Parathyroid adenoma (tissue), 2 donors: ENCODE measurements at regions not wholly inside any gene's neighbourhood (a gene's known extent, or its start where the extent isn't known, plus 50 kb on each side); places are given as distances from the start of the nearest gene placed in this dataset.

Experiments
- H2AFZ ChIP-seq: fragments of 300-600 bp; sonication (generic); one replicate; pipeline ENCODE4 v1.7.0; 2017; ENCODE audit warnings: antibody characterized with exemption, mild to moderate bottlenecking
- H3K27ac ChIP-seq: fragments of 300-600 bp; sonication (generic); one replicate; pipeline ENCODE4 v1.7.0; 2017
- H3K27me3 ChIP-seq: fragments of 300-600 bp; sonication (generic); one replicate; pipeline ENCODE4 v1.7.0; 2017; ENCODE audit warnings: low read length; ENCODE audit not compliant: control insufficient read depth, insufficient read depth
- H3K36me3 ChIP-seq: fragments of 300-600 bp; sonication (generic); one replicate; pipeline ENCODE4 v1.7.0; 2017; ENCODE audit warnings: low read length; ENCODE audit not compliant: control insufficient read depth, insufficient read depth
- H3K4me1 ChIP-seq: fragments of 300-600 bp; sonication (generic); one replicate; pipeline ENCODE4 v1.7.0; 2017; ENCODE audit warnings: control low read depth
- H3K4me2 ChIP-seq: fragments of 300-600 bp; sonication (generic); one replicate; pipeline ENCODE4 v1.7.0; 2017; ENCODE audit warnings: low read length
- H3K4me3 ChIP-seq: fragments of 300-600 bp; sonication (generic); one replicate; pipeline ENCODE4 v1.7.0; 2017; ENCODE audit warnings: low read depth, low read length
- H3K79me2 ChIP-seq: fragments of 300-600 bp; sonication (generic); one replicate; pipeline ENCODE4 v1.7.0; 2017; ENCODE audit warnings: control low read depth
- H3K9ac ChIP-seq: fragments of 300-600 bp; sonication (generic); one replicate; pipeline ENCODE4 v1.7.0; 2017; ENCODE audit warnings: mild to moderate bottlenecking
- H3K9me3 ChIP-seq: fragments of 300-600 bp; sonication (generic); one replicate; pipeline ENCODE4 v1.7.0; 2017; ENCODE audit warnings: low read length; ENCODE audit not compliant: control insufficient read depth
- CTCF ChIP-seq: fragments of 300-600 bp; sonication (generic); IDR thresholded peaks from one replicate; pipeline ENCODE4 v1.7.0; 2017; ENCODE audit warnings: antibody characterized with exemption, mild to moderate bottlenecking
- donor health status: primary hyperparathyroidism.

GRCh38 chr16:76976101-76976500 is 214.9 kb upstream of the MON1B start:
- Histone ChIP-seq H2AFZ (no peak overlapping the region), H3K9ac (no peak overlapping the region), H3K27ac (no peak overlapping the region), H3K27me3 (no peaks in the 10 kb centered on the region), H3K4me1 (no peaks in the 10 kb centered on the region), H3K4me2 (no peak overlapping the region), H3K4me3 (no peak overlapping the region), H3K9me3 (no peaks in the 10 kb centered on the region), H3K79me2 (no peaks in the 10 kb centered on the region), H3K36me3 (no peaks in the 10 kb centered on the region)
- TF ChIP-seq CTCF = no peak

- H3K36me3 ChIP-seq = no peaks in the 10 kb centered on the region
- no peaks in the 10 kb centered on the region for H3K27me3 ChIP-seq
- no peak for TF ChIP-seq CTCF
- no peaks in the 10 kb centered on the region for H3K79me2 ChIP-seq
- H3K4me1 ChIP-seq = no peaks in the 10 kb centered on the region
- H3K4me3 ChIP-seq = no peak overlapping the region
- H2AFZ ChIP-seq = no peak overlapping the region
- H3K4me2 ChIP-seq = no peak overlapping the region
- no peak overlapping the region for H3K9ac ChIP-seq
- H3K27ac ChIP-seq = no peak overlapping the region
- no peaks in the 10 kb centered on the region for H3K9me3 ChIP-seq
Measured at GRCh38 chr16:76976756-76977155, 214.2 kb upstream of the MON1B start.

GRCh38 chr16:76984196-76984595 is 206.8 kb upstream of the MON1B start:
- Histone ChIP-seq H2AFZ (no peak overlapping the region), H3K36me3 (no peaks in the 10 kb centered on the region), H3K27ac (no peak overlapping the region), H3K4me2 (no peak overlapping the region), H3K4me3 (no peak overlapping the region), H3K79me2 (no peaks in the 10 kb centered on the region), H3K27me3 (no peaks in the 10 kb centered on the region), H3K4me1 (no peaks in the 10 kb centered on the region), H3K9me3 (no peaks in the 10 kb centered on the region), H3K9ac (no peak overlapping the region)
- TF ChIP-seq CTCF = no peak

- no peaks in the 10 kb centered on the region for H3K4me1 ChIP-seq
- no peak overlapping the region for H3K4me2 ChIP-seq
- no peaks in the 10 kb centered on the region for H3K9me3 ChIP-seq
- no peak overlapping the region for H2AFZ ChIP-seq
- no peaks in the 10 kb centered on the region for H3K36me3 ChIP-seq
- no peaks in the 10 kb centered on the region for H3K79me2 ChIP-seq
- H3K27me3 ChIP-seq = no peaks in the 10 kb centered on the region
- H3K4me3 ChIP-seq = no peak overlapping the region
- H3K27ac ChIP-seq = no peak overlapping the region
- no peak for TF ChIP-seq CTCF
- H3K9ac ChIP-seq = no peak overlapping the region
Measured at GRCh38 chr16:76985392-76986045, 205.5 kb upstream of the MON1B start.

- Histone ChIP-seq H3K27me3 (no peaks in the 10 kb centered on the region), H3K9ac (no peak overlapping the region), H2AFZ (no peak overlapping the region), H3K4me1 (no peaks in the 10 kb centered on the region), H3K79me2 (no peaks in the 10 kb centered on the region), H3K4me2 (no peak overlapping the region), H3K27ac (no peak overlapping the region), H3K4me3 (no peak overlapping the region), H3K9me3 (no peaks in the 10 kb centered on the region), H3K36me3 (no peaks in the 10 kb centered on the region)
- no peak for TF ChIP-seq CTCF
Measured at GRCh38 chr16:76988526-76988925, 202.5 kb upstream of the MON1B start.
